ENCODE measurements at regions not wholly inside any gene's neighbourhood (a gene's known extent, or its start where the extent isn't known, plus 50 kb on each side); places are given as distances from the start of the nearest gene placed in this dataset.

DNA sequence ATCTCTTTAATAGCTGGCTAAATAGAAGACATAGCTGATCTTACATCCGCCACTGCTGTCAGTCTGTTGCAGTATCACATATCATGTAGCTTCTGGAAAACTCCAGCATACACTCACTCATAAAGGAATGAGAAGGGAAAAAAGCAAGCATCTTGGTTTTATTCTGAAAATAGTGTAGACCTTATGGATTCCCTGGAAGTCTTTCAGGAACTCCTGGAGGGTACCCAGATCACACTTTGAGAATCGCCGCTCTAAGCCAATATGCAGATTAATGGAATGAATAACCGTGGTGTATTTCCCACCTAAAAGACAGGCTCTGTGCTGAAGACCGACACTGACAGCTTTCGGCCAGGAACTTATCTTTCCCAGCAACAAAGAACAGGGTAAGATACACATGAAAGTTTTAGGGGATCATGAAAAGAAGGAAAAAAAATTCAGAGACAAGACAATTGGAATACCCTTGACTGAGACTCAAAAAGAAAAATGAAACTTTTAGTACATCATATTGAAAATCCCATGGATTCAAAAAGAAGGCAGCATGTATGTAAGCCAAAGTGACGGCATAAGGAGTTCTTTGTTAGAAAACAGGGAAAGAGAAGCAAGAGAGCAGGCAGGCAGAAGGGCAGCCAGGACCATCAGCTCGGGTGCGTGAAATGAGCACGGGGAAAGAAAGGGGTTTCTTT is 56.4 kb upstream of the SEC11C start:
- H4K20me1 ChIP-seq (replicated peaks; ENCODE audit: control insufficient read depth, insufficient read depth, low read length), result no peaks in the 10 kb centered on the region
- CTCF ChIA-PET (ENCODE audit: low intra/inter-chr PET ratio), result no interaction called here
- no peak overlapping the region for H3K9ac ChIP-seq (ENCODE audit: insufficient read depth in 1 of 2, low read depth in 2 of 2, low read length in 2 of 2)
- no peaks in the 10 kb centered on the region; a peak in 1 of 5 replicates for H3K4me1 ChIP-seq (replicated peaks in 1 of 2; ENCODE audit: control insufficient read depth in 2 of 2, insufficient read depth in 2 of 2, low read length in 2 of 2)
- in situ Hi-C loops (cut with MboI), result no loop called here
- FAIRE-seq (no peak), DNase-seq (ENCODE audit: extremely low read depth in 1 of 4, low spot score in 3 of 4) (no peak), ATAC-seq (no peak)
- H3K27me3 ChIP-seq (ENCODE audit: control insufficient read depth in 2 of 2, insufficient read depth in 2 of 2, low read length in 2 of 2), result peaks cover 0 to 5% of the 10 kb centered on the region in 2 experiments; a peak in 2 of 5 replicates
- no peaks in the 10 kb centered on the region for H3K36me3 ChIP-seq (ENCODE audit: control insufficient read depth, insufficient read depth, low read length)
- 13% methylated on average over 10 of the region's 10 CpGs for WGBS (ENCODE audit: insufficient coverage, low coverage, missing lambda C conversion rate)
- H3K9me1 ChIP-seq (ENCODE audit: control insufficient read depth, insufficient read depth, low read length), result no peaks in the 10 kb centered on the region
- H3K27ac ChIP-seq (ENCODE audit: extremely low read depth, low read depth, low read length), result no peak overlapping the region
- POLR2A ChIA-PET, result no interaction called here
- H3K9me3 ChIP-seq (replicated peaks; ENCODE audit: control insufficient read depth, insufficient read depth, low read depth, low read length), result no peaks in the 10 kb centered on the region
- no peak overlapping the region for H2AFZ ChIP-seq (ENCODE audit: low read depth, low read length)
- no peak overlapping the region for H3K4me2 ChIP-seq (ENCODE audit: insufficient read depth, low read length)
- H3K79me2 ChIP-seq (ENCODE audit: control insufficient read depth, insufficient read depth, low read length), result no peaks in the 10 kb centered on the region
- intact Hi-C loops (cut with micrococcal nuclease), result loop anchor here (5.0 kb wide), 1 partner anchor 319 kb away; no protein-coding TSS in a partner anchor
- no peak overlapping the region for H3K4me3 ChIP-seq
- TF ChIP-seq EZH2 (IDR thresholded peaks at IDR 0.05; ENCODE audit: borderline replicate concordance, low read depth, low read length) (no peak), ZNF717 (CRISPR knock-in tag; IDR thresholded peaks at IDR 0.05) (no peak)
- TF ChIP-seq, protein P1, sequence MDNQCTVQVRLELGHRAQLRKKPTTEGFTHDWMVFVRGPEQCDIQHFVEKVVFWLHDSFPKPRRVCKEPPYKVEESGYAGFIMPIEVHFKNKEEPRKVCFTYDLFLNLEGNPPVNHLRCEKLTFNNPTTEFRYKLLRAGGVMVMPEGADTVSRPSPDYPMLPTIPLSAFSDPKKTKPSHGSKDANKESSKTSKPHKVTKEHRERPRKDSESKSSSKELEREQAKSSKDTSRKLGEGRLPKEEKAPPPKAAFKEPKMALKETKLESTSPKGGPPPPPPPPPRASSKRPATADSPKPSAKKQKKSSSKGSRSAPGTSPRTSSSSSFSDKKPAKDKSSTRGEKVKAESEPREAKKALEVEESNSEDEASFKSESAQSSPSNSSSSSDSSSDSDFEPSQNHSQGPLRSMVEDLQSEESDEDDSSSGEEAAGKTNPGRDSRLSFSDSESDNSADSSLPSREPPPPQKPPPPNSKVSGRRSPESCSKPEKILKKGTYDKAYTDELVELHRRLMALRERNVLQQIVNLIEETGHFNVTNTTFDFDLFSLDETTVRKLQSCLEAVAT (IDR thresholded peaks at IDR 0.05), result no peak
- BruUV-seq (replicated peaks), result no TSS peak
